ENCODE measurements at regions not wholly inside any gene's neighbourhood (a gene's known extent, or its start where the extent isn't known, plus 50 kb on each side); places are given as distances from the start of the nearest gene placed in this dataset.

GRCh38 chr13:74084375-74084935 lies 49.7 kb downstream of the KLF12 start:
- Histone ChIP-seq H3K36me3 (ENCODE audit: control insufficient read depth, low read depth, low read length) (no peaks in the 10 kb centered on the region), H3K27ac (ENCODE audit: low read length) (no peak overlapping the region), H3K4me3 (ENCODE audit: low read length) (no peak overlapping the region), H3K9me3 (ENCODE audit: control insufficient read depth, low read depth, low read length) (no peaks in the 10 kb centered on the region), H3K4me1 (ENCODE audit: control insufficient read depth, low read depth, low read length) (peaks cover 6% of the 10 kb centered on the region), H3K9ac (ENCODE audit: low read length) (no peak overlapping the region), H3K27me3 (ENCODE audit: control insufficient read depth, insufficient read depth, low read length) (no peaks in the 10 kb centered on the region)

GRCh38 chr13:74082741-74083160 lies 51.5 kb downstream of the KLF12 start:
- no peaks in the 10 kb centered on the region for H3K9me3 ChIP-seq (ENCODE audit: control insufficient read depth, low read depth, low read length)
- H3K36me3 ChIP-seq (ENCODE audit: control insufficient read depth, low read depth, low read length), result no peaks in the 10 kb centered on the region
- no peak overlapping the region for H3K4me3 ChIP-seq (ENCODE audit: low read length)
- H3K4me1 ChIP-seq (ENCODE audit: control insufficient read depth, low read depth, low read length), result no peaks in the 10 kb centered on the region
- H3K9ac ChIP-seq (ENCODE audit: low read length), result no peak overlapping the region
- H3K27me3 ChIP-seq (ENCODE audit: control insufficient read depth, insufficient read depth, low read length), result no peaks in the 10 kb centered on the region
- no peak overlapping the region for H3K27ac ChIP-seq (ENCODE audit: low read length)

DNA sequence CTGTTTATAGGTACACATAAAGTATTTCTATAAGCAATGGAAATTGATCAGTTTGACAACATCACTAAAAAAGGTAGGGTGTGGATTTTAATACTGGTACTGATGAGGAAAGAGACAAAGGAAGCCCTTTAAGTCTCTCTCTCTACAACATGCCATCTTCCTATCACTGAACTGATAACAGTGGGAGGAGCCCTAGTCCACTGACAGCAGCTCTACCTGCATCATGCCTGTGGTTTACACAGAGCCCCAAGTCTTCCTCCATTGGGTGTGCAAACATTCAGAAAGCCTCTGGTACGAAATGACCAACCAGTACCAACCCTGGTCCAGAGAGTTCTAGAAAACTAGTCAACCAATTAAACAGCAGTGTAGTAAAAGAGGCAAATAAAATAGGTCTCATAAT lies 53.4 kb downstream of the KLF12 start:
- H3K36me3 ChIP-seq (ENCODE audit: control insufficient read depth, low read depth, low read length), result no peaks in the 10 kb centered on the region
- H3K9ac ChIP-seq (ENCODE audit: low read length), result no peak overlapping the region
- H3K9me3 ChIP-seq (ENCODE audit: control insufficient read depth, low read depth, low read length), result no peaks in the 10 kb centered on the region
- H3K27me3 ChIP-seq (ENCODE audit: control insufficient read depth, insufficient read depth, low read length), result no peaks in the 10 kb centered on the region
- no peak overlapping the region for H3K27ac ChIP-seq (ENCODE audit: low read length)
- no peaks in the 10 kb centered on the region for H3K4me1 ChIP-seq (ENCODE audit: control insufficient read depth, low read depth, low read length)
- H3K4me3 ChIP-seq (ENCODE audit: low read length), result no peak overlapping the region

- no peaks in the 10 kb centered on the region for H3K27me3 ChIP-seq (ENCODE audit: control insufficient read depth, insufficient read depth, low read length)
- no peaks in the 10 kb centered on the region for H3K36me3 ChIP-seq (ENCODE audit: control insufficient read depth, low read depth, low read length)
- H3K4me3 ChIP-seq (ENCODE audit: low read length), result no peak overlapping the region
- no peak overlapping the region for H3K9ac ChIP-seq (ENCODE audit: low read length)
- no peaks in the 10 kb centered on the region for H3K9me3 ChIP-seq (ENCODE audit: control insufficient read depth, low read depth, low read length)
- H3K27ac ChIP-seq (ENCODE audit: low read length), result no peak overlapping the region
- peaks cover 3% of the 10 kb centered on the region for H3K4me1 ChIP-seq (ENCODE audit: control insufficient read depth, low read depth, low read length)
Observed at GRCh38 chr13:74077792-74078191, 56.4 kb downstream of the KLF12 start.

GRCh38 chr13:74077375-74077774 lies 56.8 kb downstream of the KLF12 start:
- Histone ChIP-seq H3K36me3 (ENCODE audit: control insufficient read depth, low read depth, low read length) (no peaks in the 10 kb centered on the region), H3K9me3 (ENCODE audit: control insufficient read depth, low read depth, low read length) (no peaks in the 10 kb centered on the region), H3K27me3 (ENCODE audit: control insufficient read depth, insufficient read depth, low read length) (no peaks in the 10 kb centered on the region), H3K9ac (ENCODE audit: low read length) (no peak overlapping the region), H3K4me3 (ENCODE audit: low read length) (no peak overlapping the region), H3K27ac (ENCODE audit: low read length) (no peak overlapping the region), H3K4me1 (ENCODE audit: control insufficient read depth, low read depth, low read length) (peaks cover 3% of the 10 kb centered on the region)

GRCh38 chr13:74074723-74075122 lies 59.5 kb downstream of the KLF12 start:
- peaks cover 3% of the 10 kb centered on the region for H3K4me1 ChIP-seq (ENCODE audit: control insufficient read depth, low read depth, low read length)
- H3K9ac ChIP-seq (ENCODE audit: low read length), result no peak overlapping the region
- no peaks in the 10 kb centered on the region for H3K36me3 ChIP-seq (ENCODE audit: control insufficient read depth, low read depth, low read length)
- no peaks in the 10 kb centered on the region for H3K27me3 ChIP-seq (ENCODE audit: control insufficient read depth, insufficient read depth, low read length)
- no peak overlapping the region for H3K4me3 ChIP-seq (ENCODE audit: low read length)
- no peaks in the 10 kb centered on the region for H3K9me3 ChIP-seq (ENCODE audit: control insufficient read depth, low read depth, low read length)
- H3K27ac ChIP-seq (ENCODE audit: low read length), result no peak overlapping the region

DNA sequence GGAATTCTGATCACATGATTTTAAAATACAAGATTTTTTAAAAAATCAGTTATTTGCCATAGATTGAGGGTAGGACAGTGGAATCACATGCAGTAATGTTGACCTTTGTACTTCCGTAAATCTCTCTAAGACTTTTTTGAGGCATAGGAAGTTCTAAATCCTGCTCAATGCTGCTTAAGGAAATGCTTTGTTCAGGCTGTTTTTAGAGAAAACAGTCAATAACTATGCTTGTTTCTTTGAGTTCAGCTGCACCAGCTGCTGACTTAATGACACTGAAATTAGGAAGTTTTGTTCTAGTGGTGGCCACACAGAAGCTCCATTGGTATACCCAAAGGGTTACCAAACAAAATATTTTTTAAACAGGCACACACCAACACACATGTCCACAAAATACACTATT lies 60.9 kb downstream of the KLF12 start:
- no peaks in the 10 kb centered on the region for H3K9me3 ChIP-seq (ENCODE audit: control insufficient read depth, low read depth, low read length)

GRCh38 chr13:74070513-74070912 lies 63.7 kb downstream of the KLF12 start:
- Histone ChIP-seq H3K9ac (ENCODE audit: low read length) (no peak overlapping the region), H3K4me3 (ENCODE audit: low read length) (no peak overlapping the region)

More for the DNA sequence above, 60.9 kb downstream of the KLF12 start:
- Histone ChIP-seq H3K27ac (ENCODE audit: low read length) (no peak overlapping the region), H3K4me3 (ENCODE audit: low read length) (no peak overlapping the region), H3K36me3 (ENCODE audit: control insufficient read depth, low read depth, low read length) (no peaks in the 10 kb centered on the region), H3K4me1 (ENCODE audit: control insufficient read depth, low read depth, low read length) (peaks cover 3% of the 10 kb centered on the region), H3K9ac (ENCODE audit: low read length) (no peak overlapping the region), H3K27me3 (ENCODE audit: control insufficient read depth, insufficient read depth, low read length) (no peaks in the 10 kb centered on the region)

DNA sequence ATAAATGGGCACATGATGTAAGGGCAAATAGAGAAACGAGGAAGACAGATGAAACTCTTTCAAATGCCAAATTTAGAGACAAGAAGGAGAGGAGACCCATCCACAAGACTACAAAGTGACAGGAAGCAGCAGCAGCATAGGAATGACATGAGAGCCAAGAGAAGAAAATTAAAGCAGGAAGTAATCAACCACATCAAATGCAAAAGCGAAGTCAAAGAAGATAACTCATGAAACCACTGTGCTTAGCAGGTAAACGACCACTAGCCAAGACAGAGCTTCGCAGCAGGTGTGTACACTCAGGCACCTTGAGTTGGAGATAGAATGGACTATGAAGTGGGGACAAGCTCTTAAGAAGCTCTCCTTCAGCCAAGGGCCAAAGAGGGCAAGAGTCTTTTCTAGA lies 64.1 kb downstream of the KLF12 start:
- H3K4me1 ChIP-seq (ENCODE audit: control insufficient read depth, low read depth, low read length), result peaks cover 3% of the 10 kb centered on the region
- no peak overlapping the region for H3K9ac ChIP-seq (ENCODE audit: low read length)
- H3K4me3 ChIP-seq (ENCODE audit: low read length), result no peak overlapping the region
- no peaks in the 10 kb centered on the region for H3K36me3 ChIP-seq (ENCODE audit: control insufficient read depth, low read depth, low read length)
- H3K9me3 ChIP-seq (ENCODE audit: control insufficient read depth, low read depth, low read length), result no peaks in the 10 kb centered on the region
- H3K27ac ChIP-seq (ENCODE audit: low read length), result no peak overlapping the region
- no peaks in the 10 kb centered on the region for H3K27me3 ChIP-seq (ENCODE audit: control insufficient read depth, insufficient read depth, low read length)

More at GRCh38 chr13:74070513-74070912, 63.7 kb downstream of the KLF12 start:
- H3K27ac ChIP-seq (ENCODE audit: low read length), result no peak overlapping the region
- no peaks in the 10 kb centered on the region for H3K9me3 ChIP-seq (ENCODE audit: control insufficient read depth, low read depth, low read length)
- no peaks in the 10 kb centered on the region for H3K27me3 ChIP-seq (ENCODE audit: control insufficient read depth, insufficient read depth, low read length)
- no peaks in the 10 kb centered on the region for H3K36me3 ChIP-seq (ENCODE audit: control insufficient read depth, low read depth, low read length)
- H3K4me1 ChIP-seq (ENCODE audit: control insufficient read depth, low read depth, low read length), result peaks cover 3% of the 10 kb centered on the region

DNA sequence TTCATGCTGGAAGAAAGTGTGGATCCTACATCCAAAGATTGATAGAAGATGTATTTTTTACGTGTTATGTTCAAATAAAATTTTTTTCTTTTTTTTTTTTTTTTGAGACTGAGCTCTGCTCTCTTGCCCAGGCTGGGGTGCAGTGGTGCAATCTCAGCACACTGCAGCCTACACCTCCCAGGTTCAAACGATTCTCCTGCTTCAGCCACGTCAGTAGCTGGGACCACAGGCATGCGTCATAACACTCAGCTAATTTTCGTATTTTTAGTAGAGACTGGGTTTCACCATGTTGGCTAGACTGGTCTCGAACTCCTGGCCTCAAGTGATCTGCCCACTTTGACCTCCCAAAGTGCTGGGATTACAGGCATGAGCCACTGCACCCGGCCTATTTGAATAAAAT lies 65.7 kb downstream of the KLF12 start:
- H3K4me3 ChIP-seq (ENCODE audit: low read length), result no peak overlapping the region
- no peaks in the 10 kb centered on the region for H3K9me3 ChIP-seq (ENCODE audit: control insufficient read depth, low read depth, low read length)
- no peaks in the 10 kb centered on the region for H3K4me1 ChIP-seq (ENCODE audit: control insufficient read depth, low read depth, low read length)
- H3K36me3 ChIP-seq (ENCODE audit: control insufficient read depth, low read depth, low read length), result no peaks in the 10 kb centered on the region
- no peaks in the 10 kb centered on the region for H3K27me3 ChIP-seq (ENCODE audit: control insufficient read depth, insufficient read depth, low read length)
- no peak overlapping the region for H3K9ac ChIP-seq (ENCODE audit: low read length)
- no peak overlapping the region for H3K27ac ChIP-seq (ENCODE audit: low read length)

- H3K4me3 ChIP-seq (ENCODE audit: low read length), result no peak overlapping the region
- no peak overlapping the region for H3K27ac ChIP-seq (ENCODE audit: low read length)
- H3K27me3 ChIP-seq (ENCODE audit: control insufficient read depth, insufficient read depth, low read length), result no peaks in the 10 kb centered on the region
- H3K4me1 ChIP-seq (ENCODE audit: control insufficient read depth, low read depth, low read length), result no peaks in the 10 kb centered on the region
- H3K9me3 ChIP-seq (ENCODE audit: control insufficient read depth, low read depth, low read length), result no peaks in the 10 kb centered on the region
- no peak overlapping the region for H3K9ac ChIP-seq (ENCODE audit: low read length)
- H3K36me3 ChIP-seq (ENCODE audit: control insufficient read depth, low read depth, low read length), result no peaks in the 10 kb centered on the region
Observed at GRCh38 chr13:74067818-74068217, 66.4 kb downstream of the KLF12 start.

DNA sequence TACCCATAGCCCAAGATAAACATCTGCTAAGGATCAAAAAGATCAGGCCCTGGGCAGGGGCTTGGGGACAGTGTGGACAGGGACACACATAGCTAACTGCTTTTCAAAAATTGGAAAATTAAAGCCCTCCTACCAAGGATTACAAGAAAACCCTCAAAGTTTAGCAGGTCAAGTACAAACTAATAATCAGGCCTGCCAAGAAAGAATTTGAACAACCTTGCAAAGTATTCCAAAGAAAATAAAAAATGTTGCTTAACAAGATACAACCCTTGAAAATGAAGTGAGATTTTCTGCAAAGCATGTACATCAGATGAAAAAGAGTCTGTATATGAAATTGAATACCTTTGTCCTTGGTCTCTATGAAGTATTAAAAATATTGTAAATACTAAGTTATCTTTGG lies 67.3 kb downstream of the KLF12 start:
- H3K36me3 ChIP-seq (ENCODE audit: control insufficient read depth, low read depth, low read length), result no peaks in the 10 kb centered on the region
- no peaks in the 10 kb centered on the region for H3K9me3 ChIP-seq (ENCODE audit: control insufficient read depth, low read depth, low read length)
- no peaks in the 10 kb centered on the region for H3K27me3 ChIP-seq (ENCODE audit: control insufficient read depth, insufficient read depth, low read length)
- H3K27ac ChIP-seq (ENCODE audit: low read length), result no peak overlapping the region
- no peak overlapping the region for H3K9ac ChIP-seq (ENCODE audit: low read length)
- no peak overlapping the region for H3K4me3 ChIP-seq (ENCODE audit: low read length)
- H3K4me1 ChIP-seq (ENCODE audit: control insufficient read depth, low read depth, low read length), result no peaks in the 10 kb centered on the region

Data from iPS-18a (cell line).